NT2/D1 (cell line): ENCODE measurements at regions not wholly inside any gene's neighbourhood (a gene's known extent, or its start where the extent isn't known, plus 50 kb on each side); places are given as distances from the start of the nearest gene placed in this dataset.
"Not testable (repeated sequence)": the region's sequence is repeated elsewhere in the genome, so short reads cannot be mapped to it uniquely, and the experiment has no call there.

Experiments used
- DNase-seq: peaks from one replicate; pipeline ENCODE4 v3.0.0-alpha.2; 2011; ENCODE audit warnings: low read depth, low spot score
- H3K27me3 ChIP-seq: 2 replicates; pipeline ENCODE4 v1.6.0; 2011; ENCODE audit warnings: mild to moderate bottlenecking; ENCODE audit not compliant: insufficient read length, insufficient read depth
- H3K36me3 ChIP-seq: 2 replicates; pipeline ENCODE4 v1.6.1; 2011; ENCODE audit warnings: mild to moderate bottlenecking, low read length, mixed read lengths; ENCODE audit not compliant: insufficient read depth, insufficient read length
- H3K4me1 ChIP-seq: 2 replicates; pipeline ENCODE4 v1.5.1; 2011; ENCODE audit not compliant: insufficient read depth, insufficient read length
- H3K4me3 ChIP-seq: 2 replicates; pipeline ENCODE4 v1.5.1; 2011; ENCODE audit warnings: low read depth; ENCODE audit not compliant: insufficient read length
- H3K9ac ChIP-seq: 2 replicates; pipeline ENCODE4 v1.6.0; 2011; ENCODE audit warnings: low read depth; ENCODE audit not compliant: insufficient read length
- H3K9me3 ChIP-seq: 2 replicates; pipeline ENCODE4 v1.5.1; 2011; ENCODE audit warnings: mild to moderate bottlenecking, low read length; ENCODE audit not compliant: insufficient read depth
- SUZ12 ChIP-seq: IDR thresholded peaks from 2 replicates; pipeline ENCODE4 v1.6.1; 2011; ENCODE audit not compliant: insufficient read length, insufficient read depth; ENCODE audit errors: extremely low read depth
- YY1 ChIP-seq: IDR thresholded peaks from 2 replicates; pipeline ENCODE4 v1.6.1; 2011; ENCODE audit not compliant: insufficient read length, insufficient read depth
- ZNF274 ChIP-seq: IDR thresholded peaks from 2 replicates; pipeline ENCODE4 v1.6.1; 2011; ENCODE audit warnings: mild to moderate bottlenecking, low read depth, low read length

- no peaks in the 10 kb centered on the region for H3K27me3 ChIP-seq
- no peaks in the 10 kb centered on the region for H3K36me3 ChIP-seq
- TF ChIP-seq SUZ12 = no peak
- no peak for TF ChIP-seq ZNF274
- TF ChIP-seq YY1 = no peak
- no peaks in the 10 kb centered on the region for H3K4me1 ChIP-seq
- H3K9ac ChIP-seq = no peak overlapping the region
- H3K4me3 ChIP-seq = no peak overlapping the region
- no peak for DNase-seq
- H3K9me3 ChIP-seq = peaks cover 9% of the 10 kb centered on the region; the same call in 1 of the 2 replicates
These were observed 1300.1 kb upstream of the ACVR2A start for GRCh38 chr2:146544701-146545100.

- H3K36me3 ChIP-seq = no peaks in the 10 kb centered on the region
- H3K9ac ChIP-seq = no peak overlapping the region
- no peaks in the 10 kb centered on the region for H3K4me1 ChIP-seq
- no peak for DNase-seq
- no peak for TF ChIP-seq YY1
- no peak for TF ChIP-seq SUZ12
- no peak for TF ChIP-seq ZNF274
- H3K27me3 ChIP-seq = no peaks in the 10 kb centered on the region
- no peak overlapping the region for H3K4me3 ChIP-seq
- H3K9me3 ChIP-seq = peaks cover 31% of the 10 kb centered on the region
These were observed 1302.9 kb upstream of the ACVR2A start for GRCh38 chr2:146541896-146542295.

- Histone ChIP-seq H3K9ac (no peak overlapping the region), H3K36me3 (no peaks in the 10 kb centered on the region), H3K4me3 (no peak overlapping the region), H3K9me3 (peaks cover 31% of the 10 kb centered on the region), H3K27me3 (no peaks in the 10 kb centered on the region), H3K4me1 (no peaks in the 10 kb centered on the region)
- TF ChIP-seq SUZ12 (no peak), ZNF274 (no peak), YY1 (no peak)
- peak; percentile 87 for DNase-seq
These were observed 1304.4 kb upstream of the ACVR2A start for GRCh38 chr2:146540271-146540932.

GRCh38 chr2:146539739-146540138, 1305.1 kb upstream of the ACVR2A start:
- H3K27me3 ChIP-seq, H3K4me3 ChIP-seq, H3K36me3 ChIP-seq, H3K9ac ChIP-seq, DNase-seq, H3K4me1 ChIP-seq: not testable (repeated sequence)
- H3K9me3 ChIP-seq = peaks cover 31% of the 10 kb centered on the region

GRCh38 chr2:146537477-146537876, 1307.4 kb upstream of the ACVR2A start:
- TF ChIP-seq YY1 (no peak), SUZ12 (no peak), ZNF274 (no peak)
- Histone ChIP-seq H3K36me3 (no peaks in the 10 kb centered on the region), H3K9ac (no peak overlapping the region), H3K4me1 (no peaks in the 10 kb centered on the region), H3K9me3 (peaks cover 31% of the 10 kb centered on the region), H3K4me3 (no peak overlapping the region), H3K27me3 (no peaks in the 10 kb centered on the region)
- no peak for DNase-seq

GRCh38 chr2:146532509-146533147, 1312.2 kb upstream of the ACVR2A start:
- TF ChIP-seq SUZ12 (no peak), ZNF274 (no peak), YY1 (no peak)
- DNase-seq = no peak
- H3K36me3 ChIP-seq = no peaks in the 10 kb centered on the region
- no peak overlapping the region for H3K4me3 ChIP-seq
- no peak overlapping the region for H3K9ac ChIP-seq
- 0 out of 2 replicates have a peak, but pooled peaks cover 2% of the 10 kb centered on the region for H3K9me3 ChIP-seq
- no peaks in the 10 kb centered on the region for H3K27me3 ChIP-seq
- no peaks in the 10 kb centered on the region for H3K4me1 ChIP-seq

GRCh38 chr2:146532009-146532408, 1312.8 kb upstream of the ACVR2A start:
- H3K4me3 ChIP-seq = no peak overlapping the region
- TF ChIP-seq ZNF274 (no peak), YY1 (no peak), SUZ12 (no peak)
- no peaks in the 10 kb centered on the region for H3K27me3 ChIP-seq
- H3K9ac ChIP-seq = no peak overlapping the region
- H3K36me3 ChIP-seq = no peaks in the 10 kb centered on the region
- no peaks in the 10 kb centered on the region for H3K4me1 ChIP-seq
- no peaks in the 10 kb centered on the region for H3K9me3 ChIP-seq
- no peak for DNase-seq
